NCI-H510A treated with DMSO at 0.1 percent for 48 hours (cell line): ENCODE measurements at regions not wholly inside any gene's neighbourhood (a gene's known extent, or its start where the extent isn't known, plus 50 kb on each side); places are given as distances from the start of the nearest gene placed in this dataset.
"Not testable (repeated sequence)": the region's sequence is repeated elsewhere in the genome, so short reads cannot be mapped to it uniquely, and the experiment has no call there.

ENCODE experiments used
- DNase-seq: peaks from one replicate; lab custom pipeline; 2025; lab: John Stamatoyannopoulos, UW

DNA sequence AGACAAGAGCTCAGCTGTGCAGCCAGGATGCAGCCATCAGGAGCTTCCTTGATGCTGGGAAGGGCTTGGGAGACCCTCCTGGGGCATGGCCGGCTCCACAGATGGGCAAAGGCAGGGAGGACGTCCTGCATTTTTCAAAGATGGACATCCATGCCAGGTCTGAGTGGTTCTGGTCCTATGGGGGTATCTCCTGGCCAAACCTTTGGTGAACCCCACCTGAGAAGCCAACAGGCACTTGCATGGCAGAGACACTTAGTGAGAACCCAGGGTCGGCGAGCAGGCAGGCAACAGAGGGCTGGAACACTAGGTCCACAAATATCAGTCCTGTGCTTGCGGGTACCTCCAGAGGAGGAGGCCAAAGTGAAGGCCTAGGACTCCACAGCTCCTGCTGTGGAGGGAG, 70.0 kb downstream of the KCTD15 start:
- DNase-seq = no peak

DNA sequence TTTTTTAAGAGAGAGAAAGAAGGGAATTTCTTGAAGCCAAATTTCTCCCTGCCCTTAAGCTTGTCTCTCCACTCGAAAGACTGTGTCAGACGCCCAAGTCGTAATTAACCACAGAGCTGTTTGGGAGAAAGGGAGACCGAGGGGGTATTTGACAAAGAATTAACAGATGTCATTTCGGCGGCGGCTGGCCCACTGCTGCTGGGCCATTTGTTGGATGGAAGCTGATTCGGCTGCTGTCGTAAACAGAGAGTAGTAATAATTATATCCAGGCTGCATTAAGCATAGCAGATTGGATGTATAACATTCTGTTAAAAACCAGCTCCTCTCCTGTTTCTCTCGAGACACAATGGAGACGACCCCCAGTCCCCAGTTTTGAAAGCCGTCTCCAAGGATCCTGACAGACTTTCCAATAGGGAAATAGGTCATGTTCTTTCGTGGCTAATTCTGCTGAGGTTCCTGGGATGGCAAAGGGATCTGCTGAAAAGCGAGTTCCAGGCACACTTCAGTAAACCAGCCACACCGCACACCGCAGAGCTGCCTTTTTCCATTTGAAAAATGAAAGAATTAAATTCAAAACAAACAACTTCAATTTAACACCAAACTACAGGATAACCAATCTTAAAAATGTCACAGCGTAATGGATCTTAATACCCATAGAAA, 71.5 kb downstream of the KCTD15 start:
- no peak for DNase-seq

GRCh38 chr19:33868788-33869412, 72.2 kb downstream of the KCTD15 start:
- DNase-seq = no peak

GRCh38 chr19:33870298-33870932, 73.7 kb downstream of the KCTD15 start:
- DNase-seq = not testable (repeated sequence)

DNA sequence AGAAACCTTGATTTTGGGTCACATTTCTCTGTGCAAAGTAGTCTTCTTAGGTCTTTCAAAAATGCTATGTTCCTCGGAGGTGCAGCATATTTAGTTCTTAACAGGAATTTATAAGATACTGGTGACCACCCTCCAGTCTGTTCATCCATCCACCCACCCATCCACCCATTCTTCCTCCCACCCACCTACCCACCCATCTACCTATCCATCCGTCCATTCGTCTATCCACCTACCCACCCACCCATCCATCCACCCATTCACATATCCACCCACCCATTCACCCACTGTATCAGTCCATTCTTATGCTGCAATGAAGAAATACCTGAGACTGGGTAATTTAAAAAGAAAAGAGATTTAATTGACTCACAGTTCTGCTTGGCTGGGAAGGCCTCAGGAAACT, 74.9 kb downstream of the KCTD15 start:
- DNase-seq = no peak

DNA sequence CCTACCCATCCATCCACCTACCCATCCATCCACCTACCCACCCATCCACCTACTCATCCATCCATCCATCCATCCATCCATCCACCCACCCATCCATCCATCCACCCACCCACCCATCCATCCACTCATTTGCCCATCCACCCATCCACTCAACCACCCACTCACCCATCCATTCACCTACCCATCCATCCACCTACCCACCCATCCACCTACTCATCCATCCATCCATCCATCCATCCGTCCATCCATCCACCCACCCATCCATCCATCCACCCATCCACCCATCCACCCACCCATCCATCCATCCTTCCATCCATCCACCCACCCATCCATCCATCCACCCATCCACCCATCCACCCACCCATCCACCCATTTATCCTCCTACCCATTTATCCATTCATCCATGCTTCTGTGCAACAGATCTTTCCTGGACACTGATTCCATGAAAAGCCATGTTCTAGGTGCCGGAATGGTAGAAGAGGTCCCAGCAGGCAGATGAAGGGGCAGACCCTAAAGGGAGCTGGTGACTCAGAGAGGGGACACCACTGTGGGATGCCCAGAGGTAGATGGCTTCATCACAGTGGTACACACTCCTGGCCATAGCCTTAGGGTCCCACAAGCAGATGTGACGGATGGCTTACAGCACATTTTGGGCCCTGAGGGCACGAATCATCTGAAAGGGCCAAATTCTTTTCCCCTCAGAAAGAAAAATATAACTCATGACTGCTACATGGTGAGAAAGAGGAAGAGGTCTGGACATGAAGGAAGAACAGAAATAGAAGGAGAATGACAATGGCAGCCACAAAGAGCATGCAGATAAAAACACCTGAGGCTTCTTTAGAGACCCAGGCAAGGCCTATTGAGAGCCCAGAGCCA, 76.0 kb downstream of the KCTD15 start:
- DNase-seq = no peak

GRCh38 chr19:33875071-33875470, 78.4 kb downstream of the KCTD15 start:
- DNase-seq = no peak

GRCh38 chr19:33876192-33876591, 79.5 kb downstream of the KCTD15 start:
- no peak for DNase-seq

- DNase-seq = no peak
Observed at GRCh38 chr19:33878030-33878544, 81.4 kb downstream of the KCTD15 start.

- no peak for DNase-seq
Observed at GRCh38 chr19:33878910-33879810, 82.5 kb downstream of the KCTD15 start.

DNA sequence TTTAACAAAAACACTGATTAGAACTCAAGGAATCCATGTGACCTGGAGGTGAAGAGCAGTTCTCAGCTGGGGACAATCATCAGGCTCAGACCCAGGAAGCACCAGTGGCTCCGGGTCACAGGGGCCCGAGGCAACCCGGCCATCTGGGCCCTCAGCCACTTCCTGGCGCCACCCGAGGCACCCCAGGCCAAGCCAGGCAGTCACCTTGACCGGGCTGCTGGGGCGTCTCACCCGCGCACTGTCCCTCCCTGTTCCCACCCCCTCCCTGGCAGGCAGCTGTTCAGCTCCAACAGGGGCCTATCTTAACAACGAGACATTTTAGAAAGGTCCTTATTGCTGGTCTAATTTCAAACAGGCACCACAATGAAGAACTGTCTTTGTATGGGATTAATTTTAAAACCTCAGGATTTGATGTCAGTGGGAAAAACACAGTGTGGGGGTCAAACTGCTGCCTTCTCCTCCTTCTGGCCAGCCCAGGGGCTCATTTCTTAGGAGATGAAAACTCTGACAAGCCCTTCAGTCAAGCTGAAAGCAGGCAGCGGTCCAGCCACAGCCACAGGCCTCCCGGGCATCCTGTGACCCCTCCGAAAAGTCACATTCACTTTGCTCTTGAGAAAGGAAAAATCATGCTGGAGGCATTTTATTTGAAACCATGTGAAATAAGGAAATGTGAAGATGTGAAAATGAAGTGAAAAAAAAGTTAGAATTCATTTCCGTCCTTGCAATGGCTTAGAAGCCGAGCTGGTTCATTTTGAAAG, 83.3 kb downstream of the KCTD15 start:
- DNase-seq = no peak

- DNase-seq = no peak
Observed at GRCh38 chr19:33883859-33884519, 87.3 kb downstream of the KCTD15 start.

GRCh38 chr19:33885236-33885635, 88.6 kb downstream of the KCTD15 start:
- no peak for DNase-seq

- DNase-seq = no peak
Observed at GRCh38 chr19:33887891-33888290, 91.2 kb downstream of the KCTD15 start.

GRCh38 chr19:33888665-33889064, 92.0 kb downstream of the KCTD15 start:
- no peak for DNase-seq

- DNase-seq = no peak
Observed at GRCh38 chr19:33890569-33890968, 93.9 kb downstream of the KCTD15 start.

DNA sequence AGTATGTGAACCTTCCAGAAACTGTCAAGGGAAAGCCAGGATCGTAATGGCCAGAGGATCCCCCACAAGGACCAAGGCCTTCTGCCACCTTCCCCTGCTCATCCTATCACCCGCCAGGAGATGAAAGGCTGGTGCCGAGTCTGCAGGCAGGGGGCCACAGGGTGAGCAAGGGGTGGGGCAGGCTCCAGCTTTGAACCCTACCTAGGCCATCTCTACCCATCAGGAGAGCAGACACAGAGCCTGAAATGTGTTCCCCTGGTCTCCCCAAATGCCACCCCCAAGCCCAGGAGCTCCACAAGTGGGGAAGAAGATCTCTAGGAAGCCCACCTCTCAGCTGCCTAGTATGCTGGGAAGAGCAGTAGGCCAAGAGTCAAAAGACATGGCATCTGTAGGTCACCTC, 95.1 kb downstream of the KCTD15 start:
- DNase-seq = no peak

- DNase-seq = no peak
Observed at GRCh38 chr19:33894787-33895186, 98.1 kb downstream of the KCTD15 start.

DNA sequence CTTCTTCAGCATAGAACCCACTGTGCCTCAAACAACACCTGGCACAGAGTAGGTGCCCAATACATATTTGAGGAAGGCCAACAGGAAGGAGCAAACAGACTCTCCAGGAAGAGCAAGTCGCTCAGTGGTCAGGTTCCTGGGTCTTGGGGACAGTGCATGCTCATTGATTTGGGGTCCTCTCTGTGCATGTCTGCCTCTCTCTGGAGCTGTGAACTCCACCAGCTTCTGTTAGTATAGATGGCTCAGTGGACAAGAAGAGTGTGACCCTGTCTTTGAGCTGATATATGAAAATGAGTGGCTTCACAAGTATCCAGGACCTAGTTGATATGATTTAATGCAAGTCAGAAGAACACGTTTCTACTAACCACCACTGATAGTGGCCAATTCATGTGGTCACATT, 98.7 kb downstream of the KCTD15 start:
- no peak for DNase-seq
